ENCODE measurements at regions not wholly inside any gene's neighbourhood (a gene's known extent, or its start where the extent isn't known, plus 50 kb on each side); places are given as distances from the start of the nearest gene placed in this dataset.

GRCh38 chrX:67100031-67100884 lies 443.6 kb upstream of the AR start:
- H3K9me3 Mint-ChIP-seq, result peaks cover 0 to 4% (median 0%) of the 10 kb centered on the region in 7 donors
- Histone ChIP-seq H3K4me2 (replicated peaks; ENCODE audit: extremely low read depth, low read length, poor library complexity, severe bottlenecking) (no peak overlapping the region), H4K20me1 (ENCODE audit: insufficient read depth, low read length) (no peaks in the 10 kb centered on the region), H3K4me1 (ENCODE audit: control insufficient read depth in 1 of 2, insufficient read depth in 2 of 2, low read length in 2 of 2) (no peaks in the 10 kb centered on the region), H3K79me2 (ENCODE audit: insufficient read depth, low read length) (no peaks in the 10 kb centered on the region), H3K9me3 (replicated peaks in 1 of 2; ENCODE audit: control insufficient read depth in 1 of 2, insufficient read depth in 1 of 2, low read length in 2 of 2) (no peaks in the 10 kb centered on the region), H3K27me3 (ENCODE audit: control insufficient read depth in 2 of 2, insufficient read depth in 2 of 2, low read length in 2 of 2) (no peaks in the 10 kb centered on the region), H3K27ac (ENCODE audit: low read depth in 1 of 2, low read length in 2 of 2) (no peak overlapping the region), H3K4me3 (replicated peaks in 1 of 3; ENCODE audit: low read depth in 2 of 3, low read length in 3 of 3) (no peak overlapping the region), H2AFZ (ENCODE audit: insufficient read depth, low read depth, low read length, poor library complexity, severe bottlenecking) (no peak overlapping the region), H3K9ac (ENCODE audit: insufficient read depth, low read length, poor library complexity, severe bottlenecking) (no peak overlapping the region), H3K36me3 (replicated peaks in 1 of 2; ENCODE audit: control insufficient read depth in 1 of 2, insufficient read depth in 2 of 2, low read length in 2 of 2) (no peaks in the 10 kb centered on the region)
- WGBS (ENCODE audit: insufficient coverage), result no CpG with 5 or more reads among the region's 6 CpGs
- H3K4me3 Mint-ChIP-seq, result no peak overlapping the region
- H3K36me3 Mint-ChIP-seq, result no peaks in the 10 kb centered on the region
- peaks cover 0 to 6% (median 1%) of the 10 kb centered on the region in 3 donors for H3K27me3 Mint-ChIP-seq (ENCODE audit: low read depth in 3 of 3)
- intact Hi-C loops (cut with micrococcal nuclease), result no loop called here
- TF ChIP-seq CTCF (IDR thresholded peaks at IDR 0.05), result no peak
- no peak for DNase-seq
- H3K27ac Mint-ChIP-seq, result no peak overlapping the region
- H3K4me1 Mint-ChIP-seq, result no peaks in the 10 kb centered on the region

- Mint-ChIP-seq H3K4me3 (no peak overlapping the region), H3K27me3 (ENCODE audit: low read depth in 3 of 3) (no peaks in the 10 kb centered on the region), H3K9me3 (peaks cover 0 to 5% (median 2%) of the 10 kb centered on the region in 7 donors), H3K36me3 (no peaks in the 10 kb centered on the region), H3K27ac (no peak overlapping the region), H3K4me1 (no peaks in the 10 kb centered on the region)
- Histone ChIP-seq H2AFZ (ENCODE audit: insufficient read depth, low read depth, low read length, poor library complexity, severe bottlenecking) (no peak overlapping the region), H3K9me3 (replicated peaks in 1 of 2; ENCODE audit: control insufficient read depth in 1 of 2, insufficient read depth in 1 of 2, low read length in 2 of 2) (peaks cover 2 to 9% of the 10 kb centered on the region in 2 donors), H3K36me3 (replicated peaks in 1 of 2; ENCODE audit: control insufficient read depth in 1 of 2, insufficient read depth in 2 of 2, low read length in 2 of 2) (no peaks in the 10 kb centered on the region), H3K79me2 (ENCODE audit: insufficient read depth, low read length) (no peaks in the 10 kb centered on the region), H3K4me1 (ENCODE audit: control insufficient read depth in 1 of 2, insufficient read depth in 2 of 2, low read length in 2 of 2) (no peaks in the 10 kb centered on the region), H3K9ac (ENCODE audit: insufficient read depth, low read length, poor library complexity, severe bottlenecking) (no peak overlapping the region), H3K4me3 (replicated peaks in 1 of 3; ENCODE audit: low read depth in 2 of 3, low read length in 3 of 3) (no peak overlapping the region), H3K27ac (ENCODE audit: low read depth in 1 of 2, low read length in 2 of 2) (no peak overlapping the region), H3K4me2 (replicated peaks; ENCODE audit: extremely low read depth, low read length, poor library complexity, severe bottlenecking) (no peak overlapping the region), H3K27me3 (ENCODE audit: control insufficient read depth in 2 of 2, insufficient read depth in 2 of 2, low read length in 2 of 2) (no peaks in the 10 kb centered on the region), H4K20me1 (ENCODE audit: insufficient read depth, low read length) (no peaks in the 10 kb centered on the region)
- intact Hi-C loops (cut with micrococcal nuclease), result no loop called here
- WGBS (ENCODE audit: insufficient coverage), result 100% methylated on average over 2 of the region's 2 CpGs
- no peak for DNase-seq
- TF ChIP-seq CTCF (IDR thresholded peaks at IDR 0.05), result no peak
Measured at GRCh38 chrX:67094061-67094460, 449.8 kb upstream of the AR start.

Data from CD14-positive monocyte (primary cell).